HTR-8/SVneo (cell line): ENCODE measurements at regions not wholly inside any gene's neighbourhood (a gene's known extent, or its start where the extent isn't known, plus 50 kb on each side); places are given as distances from the start of the nearest gene placed in this dataset.
A peak's percentile ranks its signal among the peaks of the same experiment; 100 is the strongest.

Experiments
- DNase-seq: peaks from one replicate; pipeline ENCODE4 v3.0.0; 2011; ENCODE audit warnings: low spot score, mixed read lengths; ENCODE audit not compliant: insufficient read length
- FAIRE-seq: peaks from 2 replicates; lab custom pipeline; 2011; peaks lifted over from hg19 to GRCh38; lab: Jason Lieb, UNC

GRCh38 chr13:90401150-90401549, 946.3 kb upstream of the MIR17HG start:
- DNase-seq: no peak
- no peak for FAIRE-seq

GRCh38 chr13:90402102-90402501, 945.4 kb upstream of the MIR17HG start:
- no peak for DNase-seq
- FAIRE-seq: no peak

GRCh38 chr13:90402613-90403012, 944.9 kb upstream of the MIR17HG start:
- no peak for FAIRE-seq
- no peak for DNase-seq

GRCh38 chr13:90403330-90404082, 944.0 kb upstream of the MIR17HG start:
- FAIRE-seq: no peak
- no peak for DNase-seq

- no peak for FAIRE-seq
- no peak for DNase-seq
Measured at GRCh38 chr13:90405301-90405700, 942.2 kb upstream of the MIR17HG start.

- FAIRE-seq (no peak), DNase-seq (no peak)
Measured at GRCh38 chr13:90412980-90413379, 934.5 kb upstream of the MIR17HG start.

- FAIRE-seq (no peak), DNase-seq (no peak)
Measured at GRCh38 chr13:90413548-90413947, 933.9 kb upstream of the MIR17HG start.

- no peak for FAIRE-seq
- DNase-seq: peak; percentile 31
Measured at GRCh38 chr13:90414691-90415596, 932.5 kb upstream of the MIR17HG start.

- no peak for FAIRE-seq
- DNase-seq: no peak
Measured at GRCh38 chr13:90415902-90416301, 931.6 kb upstream of the MIR17HG start.

- FAIRE-seq (no peak), DNase-seq (peak; percentile 12)
Measured at GRCh38 chr13:90416519-90416918, 931.0 kb upstream of the MIR17HG start.

- DNase-seq (no peak), FAIRE-seq (no peak)
Measured at GRCh38 chr13:90416938-90417337, 930.5 kb upstream of the MIR17HG start.

- FAIRE-seq (no peak), DNase-seq (no peak)
Measured at GRCh38 chr13:90420683-90421082, 926.8 kb upstream of the MIR17HG start.

- DNase-seq: no peak
- FAIRE-seq: no peak
Measured at GRCh38 chr13:90427322-90428272, 919.9 kb upstream of the MIR17HG start.

GRCh38 chr13:90428522-90429210, 918.8 kb upstream of the MIR17HG start:
- FAIRE-seq (no peak), DNase-seq (no peak)

GRCh38 chr13:90430127-90430526, 917.4 kb upstream of the MIR17HG start:
- FAIRE-seq (no peak), DNase-seq (no peak)

- DNase-seq (no peak), FAIRE-seq (no peak)
Measured at GRCh38 chr13:90436697-90437096, 910.8 kb upstream of the MIR17HG start.

- no peak for FAIRE-seq
- no peak for DNase-seq
Measured at GRCh38 chr13:90438576-90438975, 908.9 kb upstream of the MIR17HG start.

- DNase-seq: no peak
- no peak for FAIRE-seq
Measured at GRCh38 chr13:90443268-90443667, 904.2 kb upstream of the MIR17HG start.

- FAIRE-seq: no peak
Measured at GRCh38 chr13:90444232-90444631, 903.3 kb upstream of the MIR17HG start.

GRCh38 chr13:90445179-90445578, 902.3 kb upstream of the MIR17HG start:
- DNase-seq: peak; percentile 28
- FAIRE-seq: no peak

More at GRCh38 chr13:90444232-90444631, 903.3 kb upstream of the MIR17HG start:
- DNase-seq: no peak
